ENCODE measurements at regions not wholly inside any gene's neighbourhood (a gene's known extent, or its start where the extent isn't known, plus 50 kb on each side); places are given as distances from the start of the nearest gene placed in this dataset.
A peak's percentile ranks its signal among the peaks of the same experiment; 100 is the strongest.

DNA sequence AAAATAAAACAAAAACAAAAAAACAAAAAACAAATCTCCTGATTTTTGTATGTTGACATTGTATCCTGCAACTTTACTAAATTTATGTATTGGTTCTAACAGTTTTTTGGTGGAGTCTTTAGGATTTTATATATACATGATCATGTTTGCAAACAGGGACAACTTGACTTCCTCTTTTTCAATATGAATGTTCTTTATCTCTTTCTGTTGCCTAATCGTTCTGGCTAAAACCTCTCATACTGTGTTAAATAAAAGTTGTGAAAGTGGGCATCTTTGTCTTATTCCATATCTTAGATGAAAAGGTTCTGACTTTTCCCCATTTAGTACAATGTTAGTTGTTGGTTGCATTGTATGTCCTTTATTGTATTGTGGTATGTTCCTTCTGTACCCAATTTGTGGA lies 261.7 kb upstream of the NOX3 start:
- no peak for DNase-seq (ENCODE audit: low spot score)

DNA sequence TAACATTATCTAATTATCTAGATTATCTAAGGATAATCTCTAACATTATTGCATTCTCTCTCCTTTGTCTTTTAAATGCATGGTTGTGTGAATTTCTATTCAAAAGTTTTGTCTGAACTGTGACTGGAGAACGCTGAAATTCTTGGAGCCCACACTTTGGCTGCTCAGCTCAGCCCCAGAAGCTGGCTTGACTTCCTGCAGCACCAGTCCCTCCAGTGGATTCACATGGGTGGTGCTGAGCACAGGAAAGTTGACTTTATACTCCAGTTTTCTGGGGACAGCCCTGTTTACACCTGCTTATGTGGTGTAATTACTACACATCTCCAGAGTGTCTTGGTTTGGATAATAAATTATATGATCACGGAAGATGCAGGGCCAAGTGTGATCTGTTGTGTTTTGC lies 255.1 kb upstream of the NOX3 start:
- Histone ChIP-seq H3K27me3 (no peaks in the 10 kb centered on the region), H3K36me3 (no peaks in the 10 kb centered on the region), H3K9ac (no peak overlapping the region), H3F3A (ENCODE audit: low read depth) (peaks cover 10% of the 10 kb centered on the region), H3K79me2 (ENCODE audit: low read depth) (no peaks in the 10 kb centered on the region), H3K27ac (no peak overlapping the region), H4K20me1 (ENCODE audit: low read depth) (no peaks in the 10 kb centered on the region), H3K9me3 (ENCODE audit: low read depth) (no peaks in the 10 kb centered on the region), H3K4me3 (no peak overlapping the region), H3K4me1 (no peaks in the 10 kb centered on the region), H2AFZ (replicated peaks) (peak overlapping the region; percentile 2), H3K4me2 (no peak overlapping the region)
- TF ChIP-seq EZH2phosphoT487 (IDR thresholded peaks at IDR 0.05) (no peak), EZH2 (IDR thresholded peaks at IDR 0.05) (no peak)
- TF ChIP-seq, protein P1, sequence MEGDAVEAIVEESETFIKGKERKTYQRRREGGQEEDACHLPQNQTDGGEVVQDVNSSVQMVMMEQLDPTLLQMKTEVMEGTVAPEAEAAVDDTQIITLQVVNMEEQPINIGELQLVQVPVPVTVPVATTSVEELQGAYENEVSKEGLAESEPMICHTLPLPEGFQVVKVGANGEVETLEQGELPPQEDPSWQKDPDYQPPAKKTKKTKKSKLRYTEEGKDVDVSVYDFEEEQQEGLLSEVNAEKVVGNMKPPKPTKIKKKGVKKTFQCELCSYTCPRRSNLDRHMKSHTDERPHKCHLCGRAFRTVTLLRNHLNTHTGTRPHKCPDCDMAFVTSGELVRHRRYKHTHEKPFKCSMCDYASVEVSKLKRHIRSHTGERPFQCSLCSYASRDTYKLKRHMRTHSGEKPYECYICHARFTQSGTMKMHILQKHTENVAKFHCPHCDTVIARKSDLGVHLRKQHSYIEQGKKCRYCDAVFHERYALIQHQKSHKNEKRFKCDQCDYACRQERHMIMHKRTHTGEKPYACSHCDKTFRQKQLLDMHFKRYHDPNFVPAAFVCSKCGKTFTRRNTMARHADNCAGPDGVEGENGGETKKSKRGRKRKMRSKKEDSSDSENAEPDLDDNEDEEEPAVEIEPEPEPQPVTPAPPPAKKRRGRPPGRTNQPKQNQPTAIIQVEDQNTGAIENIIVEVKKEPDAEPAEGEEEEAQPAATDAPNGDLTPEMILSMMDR (IDR thresholded peaks at IDR 0.05) = no peak
- H3K27ac Mint-ChIP-seq = no peak overlapping the region
- no peaks in the 10 kb centered on the region for H3K4me1 Mint-ChIP-seq
- peaks cover 2% of the 10 kb centered on the region for H3K27me3 Mint-ChIP-seq (ENCODE audit: insufficient read depth, low read depth)
- H3K36me3 Mint-ChIP-seq = no peaks in the 10 kb centered on the region
- H3K4me3 Mint-ChIP-seq = no peak overlapping the region
- peak; percentile 8 for DNase-seq (ENCODE audit: low spot score)
- H3K9me3 Mint-ChIP-seq = no peaks in the 10 kb centered on the region

More for the DNA sequence above, 261.7 kb upstream of the NOX3 start:
- Mint-ChIP-seq H3K4me1 (no peaks in the 10 kb centered on the region), H3K36me3 (no peaks in the 10 kb centered on the region), H3K9me3 (no peaks in the 10 kb centered on the region), H3K27me3 (ENCODE audit: insufficient read depth, low read depth) (peaks cover 2% of the 10 kb centered on the region), H3K4me3 (no peak overlapping the region), H3K27ac (no peak overlapping the region)
- Histone ChIP-seq H3K79me2 (ENCODE audit: low read depth) (no peaks in the 10 kb centered on the region), H3K9me3 (ENCODE audit: low read depth) (no peaks in the 10 kb centered on the region), H3K4me1 (no peaks in the 10 kb centered on the region), H3K36me3 (no peaks in the 10 kb centered on the region), H2AFZ (replicated peaks) (no peak overlapping the region), H3K4me3 (no peak overlapping the region), H3K27me3 (no peaks in the 10 kb centered on the region), H4K20me1 (ENCODE audit: low read depth) (no peaks in the 10 kb centered on the region), H3K9ac (no peak overlapping the region), H3K4me2 (no peak overlapping the region), H3F3A (ENCODE audit: low read depth) (no peaks in the 10 kb centered on the region), H3K27ac (no peak overlapping the region)
- TF ChIP-seq, protein P1 (IDR thresholded peaks at IDR 0.05) = no peak
- TF ChIP-seq EZH2 (IDR thresholded peaks at IDR 0.05) (no peak), EZH2phosphoT487 (IDR thresholded peaks at IDR 0.05) (no peak)

DNA sequence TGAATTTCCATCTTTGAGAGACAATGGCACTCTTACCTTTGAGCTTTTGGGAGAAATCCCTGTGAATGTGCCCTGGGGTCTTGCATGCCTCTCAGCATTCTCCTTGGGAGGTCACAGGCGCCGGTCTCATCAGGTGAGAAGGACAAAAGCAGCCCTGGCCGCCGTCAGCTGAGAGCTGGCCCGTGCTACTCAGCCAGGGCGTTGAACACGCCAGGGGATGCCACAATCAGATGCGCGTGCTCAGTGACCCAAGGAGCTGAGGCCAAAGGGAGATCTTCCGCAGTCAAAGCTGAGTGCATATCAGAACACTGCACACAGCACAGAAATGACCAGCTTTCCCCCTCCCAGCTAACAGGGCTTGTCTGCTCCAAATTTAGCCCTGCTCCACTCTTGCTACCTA lies 253.6 kb upstream of the NOX3 start:
- Histone ChIP-seq H3K27ac (no peak overlapping the region), H3K79me2 (ENCODE audit: low read depth) (no peaks in the 10 kb centered on the region), H3K4me3 (no peak overlapping the region), H3K9ac (no peak overlapping the region), H3K27me3 (no peaks in the 10 kb centered on the region), H3K4me1 (no peaks in the 10 kb centered on the region), H3F3A (ENCODE audit: low read depth) (peaks cover 10% of the 10 kb centered on the region), H4K20me1 (ENCODE audit: low read depth) (no peaks in the 10 kb centered on the region), H3K4me2 (no peak overlapping the region), H3K36me3 (no peaks in the 10 kb centered on the region), H3K9me3 (ENCODE audit: low read depth) (no peaks in the 10 kb centered on the region), H2AFZ (replicated peaks) (no peak overlapping the region)
- H3K27ac Mint-ChIP-seq = no peak overlapping the region
- H3K9me3 Mint-ChIP-seq = peaks cover 2% of the 10 kb centered on the region
- H3K4me1 Mint-ChIP-seq = no peaks in the 10 kb centered on the region
- no peaks in the 10 kb centered on the region for H3K36me3 Mint-ChIP-seq
- H3K27me3 Mint-ChIP-seq (ENCODE audit: insufficient read depth, low read depth) = peaks cover 2% of the 10 kb centered on the region
- TF ChIP-seq EZH2phosphoT487 (IDR thresholded peaks at IDR 0.05) = no peak
- TF ChIP-seq, protein P1 (IDR thresholded peaks at IDR 0.05) = no peak
- TF ChIP-seq EZH2 (IDR thresholded peaks at IDR 0.05) = no peak
- DNase-seq (ENCODE audit: low spot score) = peak; percentile 16
- H3K4me3 Mint-ChIP-seq = no peak overlapping the region

Data from neural progenitor cell (in vitro differentiated cells).